Mesothelial cell of epicardium (in vitro differentiated cells): ENCODE measurements at regions not wholly inside any gene's neighbourhood (a gene's known extent, or its start where the extent isn't known, plus 50 kb on each side); places are given as distances from the start of the nearest gene placed in this dataset.

Source experiments
- DNase-seq, 2 experiments: peaks; one replicate each; pipeline ENCODE4 v3.0.0; 2021; ENCODE audit warnings: low spot score in 2 of 2; ENCODE audit not compliant: unreplicated experiment in 2 of 2
- H3K27ac Mint-ChIP-seq: 2 replicates; pipeline ENCODE4 v1.8.0; 2021; ENCODE audit warnings: mixed read lengths
- H3K27me3 Mint-ChIP-seq: 2 replicates; pipeline ENCODE4 v1.8.0; 2021; ENCODE audit warnings: low read depth, mixed read lengths
- H3K36me3 Mint-ChIP-seq: 2 replicates; pipeline ENCODE4 v1.8.0; 2021; ENCODE audit warnings: mixed read lengths
- H3K4me1 Mint-ChIP-seq: 2 replicates; pipeline ENCODE4 v1.8.0; 2021; ENCODE audit warnings: mixed read lengths
- H3K4me3 Mint-ChIP-seq: 2 replicates; pipeline ENCODE4 v1.8.0; 2021; ENCODE audit warnings: mild to moderate bottlenecking, moderate library complexity, mixed read lengths
- H3K9me3 Mint-ChIP-seq: 2 replicates; pipeline ENCODE4 v1.8.0; 2021; ENCODE audit warnings: mixed read lengths
- CTCF ChIP-seq: fragments of 200-600 bp; sonication (generic); IDR thresholded peaks from one replicate; pipeline ENCODE4 v1.5.0; 2021; ENCODE audit warnings: antibody characterized with exemption; ENCODE audit not compliant: unreplicated experiment

DNA sequence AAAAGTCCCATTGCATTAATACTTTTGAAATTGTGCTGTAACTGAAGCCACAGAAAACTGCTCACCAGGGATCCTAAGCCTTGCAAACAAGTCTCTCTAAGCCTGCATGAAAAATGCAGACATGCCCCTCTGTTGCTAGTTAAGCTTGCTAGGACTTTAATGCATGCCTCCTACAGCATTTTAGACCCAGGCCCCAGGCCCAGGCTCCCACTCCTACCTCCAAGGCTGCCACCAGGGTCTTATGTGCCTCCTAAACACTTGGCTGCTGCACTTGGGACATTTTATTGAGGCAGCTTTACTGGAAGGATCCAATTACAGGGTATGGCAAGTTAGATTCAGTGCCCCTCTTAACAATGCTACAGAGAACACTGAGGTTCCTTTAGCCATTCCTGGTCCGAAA lies 467.3 kb upstream of the CLINT1 start:
- no peak for DNase-seq
- Mint-ChIP-seq H3K27me3 (peaks cover 6% of the 10 kb centered on the region), H3K4me1 (no peaks in the 10 kb centered on the region), H3K36me3 (no peaks in the 10 kb centered on the region), H3K9me3 (peaks cover 19% of the 10 kb centered on the region), H3K4me3 (no peak overlapping the region), H3K27ac (no peak overlapping the region)
- no peak for TF ChIP-seq CTCF

DNA sequence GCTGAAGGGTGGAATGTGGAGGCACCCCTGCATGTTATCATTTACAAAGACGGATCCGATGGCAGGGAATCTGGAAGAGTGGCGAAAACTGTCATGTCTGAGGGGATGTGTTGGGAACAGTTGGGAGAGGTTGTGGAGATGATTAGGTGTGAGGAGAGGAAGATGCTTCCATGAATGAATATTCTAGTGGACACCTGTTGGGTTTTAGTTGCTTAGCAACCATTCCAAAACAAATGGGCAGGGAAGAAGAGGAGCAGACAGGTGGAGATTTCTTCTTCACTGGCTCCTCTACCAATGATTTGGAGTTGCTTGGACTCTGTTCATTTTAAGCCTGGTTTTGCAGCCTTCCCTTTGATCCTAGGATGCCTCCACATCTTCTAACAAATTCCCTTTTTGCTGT lies 465.3 kb upstream of the CLINT1 start:
- peaks cover 6% of the 10 kb centered on the region for H3K27me3 Mint-ChIP-seq
- H3K4me1 Mint-ChIP-seq: peaks cover 11% of the 10 kb centered on the region
- H3K4me3 Mint-ChIP-seq: no peak overlapping the region
- H3K9me3 Mint-ChIP-seq: peaks cover 3% of the 10 kb centered on the region
- H3K27ac Mint-ChIP-seq: no peak overlapping the region
- no peak for TF ChIP-seq CTCF
- no peaks in the 10 kb centered on the region for H3K36me3 Mint-ChIP-seq
- no peak for DNase-seq

- no peaks in the 10 kb centered on the region for H3K36me3 Mint-ChIP-seq
- H3K4me1 Mint-ChIP-seq: peaks cover 11% of the 10 kb centered on the region
- no peak for TF ChIP-seq CTCF
- H3K27me3 Mint-ChIP-seq: peaks cover 6% of the 10 kb centered on the region
- DNase-seq: no peak
- H3K9me3 Mint-ChIP-seq: no peaks in the 10 kb centered on the region
- H3K4me3 Mint-ChIP-seq: no peak overlapping the region
- H3K27ac Mint-ChIP-seq: no peak overlapping the region
Observed at GRCh38 chr5:158322620-158323019, 463.7 kb upstream of the CLINT1 start.

DNA sequence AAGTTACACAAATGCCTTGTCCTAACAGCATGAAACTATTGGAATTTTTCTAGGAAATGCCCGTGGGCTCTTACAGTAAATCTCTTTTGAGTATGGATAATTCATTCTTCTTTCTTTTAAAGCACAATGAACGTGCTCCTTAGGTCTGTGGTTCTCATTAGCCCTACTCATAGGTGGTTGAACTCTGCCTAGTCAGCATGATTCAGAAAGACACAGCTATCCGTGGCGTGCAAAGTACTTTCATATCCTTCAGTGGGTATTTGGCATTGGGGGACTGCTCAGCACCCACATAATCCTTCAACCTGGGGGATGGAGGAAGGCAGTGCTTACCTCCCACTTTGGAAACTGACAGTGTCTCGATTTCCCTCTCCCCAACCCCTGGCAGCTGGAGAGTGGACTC lies 462.0 kb upstream of the CLINT1 start:
- TF ChIP-seq CTCF: no peak
- H3K27ac Mint-ChIP-seq: no peak overlapping the region
- DNase-seq: no peak
- H3K27me3 Mint-ChIP-seq: peaks cover 6% of the 10 kb centered on the region
- no peaks in the 10 kb centered on the region for H3K9me3 Mint-ChIP-seq
- H3K4me1 Mint-ChIP-seq: peaks cover 11% of the 10 kb centered on the region
- H3K4me3 Mint-ChIP-seq: no peak overlapping the region
- H3K36me3 Mint-ChIP-seq: no peaks in the 10 kb centered on the region

DNA sequence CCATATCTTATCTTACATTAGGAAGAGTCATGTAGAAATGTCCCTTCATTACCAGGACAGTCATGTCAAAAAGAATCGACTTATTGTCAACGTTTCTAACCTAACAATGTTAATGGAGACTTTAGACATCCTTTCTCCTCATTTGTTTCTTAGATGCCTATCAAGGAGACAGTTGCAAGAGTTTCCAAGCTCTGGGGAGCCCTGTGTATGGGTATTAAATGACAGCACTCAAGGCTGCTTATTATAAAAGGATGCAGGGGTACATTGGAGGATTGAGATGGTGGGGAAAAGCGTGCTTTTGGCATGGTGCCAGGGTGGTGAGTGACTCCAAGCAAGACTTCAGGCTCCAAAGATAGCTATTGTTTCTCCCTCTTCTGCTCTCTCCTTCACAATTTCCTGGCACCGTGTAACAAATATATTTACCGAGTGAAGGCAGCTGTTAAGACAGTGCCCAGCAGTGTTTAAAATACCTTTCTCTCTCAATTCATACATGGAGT lies 461.3 kb upstream of the CLINT1 start:
- H3K4me3 Mint-ChIP-seq: no peak overlapping the region

More for the DNA sequence above, 461.3 kb upstream of the CLINT1 start:
- no peak for TF ChIP-seq CTCF
- Mint-ChIP-seq H3K4me1 (peaks cover 11% of the 10 kb centered on the region), H3K27me3 (peaks cover 6% of the 10 kb centered on the region), H3K9me3 (no peaks in the 10 kb centered on the region), H3K36me3 (no peaks in the 10 kb centered on the region), H3K27ac (no peak overlapping the region)
- DNase-seq: no peak
